ENCODE measurements at regions not wholly inside any gene's neighbourhood (a gene's known extent, or its start where the extent isn't known, plus 50 kb on each side); places are given as distances from the start of the nearest gene placed in this dataset.

DNA sequence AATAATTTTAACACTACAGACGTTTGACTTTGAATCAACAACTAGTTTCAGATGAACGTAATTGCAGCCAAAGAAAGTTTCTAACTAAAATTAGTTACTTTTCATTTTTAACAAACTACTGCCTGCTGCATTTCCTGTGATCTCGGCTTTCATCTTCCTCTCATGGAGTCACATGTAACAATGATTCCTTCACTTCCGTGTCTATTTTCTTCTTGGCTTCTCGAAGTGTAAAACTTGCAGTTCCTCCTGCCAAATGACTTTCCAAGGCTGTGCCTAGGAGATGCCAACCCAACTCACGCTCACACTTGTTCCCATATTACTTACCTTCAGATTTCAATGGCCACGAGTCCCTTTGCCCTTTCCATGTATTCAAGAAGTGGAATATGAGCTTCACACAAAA, 1406.3 kb upstream of the CELF4 start:
- DNase-seq (ENCODE audit: low read depth in 2 of 2) = no peak

DNA sequence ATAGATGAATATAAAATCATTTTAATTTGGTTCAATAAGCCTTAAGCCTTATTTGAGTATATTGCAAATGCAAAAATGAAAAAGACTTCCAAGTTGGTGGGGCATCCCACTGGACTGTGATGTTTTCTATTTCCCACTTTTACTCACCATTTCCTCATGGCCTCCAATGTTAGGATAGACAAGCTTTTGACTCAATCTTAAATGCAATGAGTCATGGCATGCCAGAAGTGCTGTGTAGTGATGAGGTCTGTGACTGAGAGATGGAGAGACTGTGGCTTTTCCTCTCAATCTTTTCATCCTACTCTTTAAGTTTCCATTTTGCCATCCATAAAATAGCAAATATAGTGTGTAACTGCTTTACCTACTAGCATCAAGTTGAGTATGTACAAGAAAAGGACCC, 1401.2 kb upstream of the CELF4 start:
- no peak for DNase-seq (ENCODE audit: low read depth in 2 of 2)

DNA sequence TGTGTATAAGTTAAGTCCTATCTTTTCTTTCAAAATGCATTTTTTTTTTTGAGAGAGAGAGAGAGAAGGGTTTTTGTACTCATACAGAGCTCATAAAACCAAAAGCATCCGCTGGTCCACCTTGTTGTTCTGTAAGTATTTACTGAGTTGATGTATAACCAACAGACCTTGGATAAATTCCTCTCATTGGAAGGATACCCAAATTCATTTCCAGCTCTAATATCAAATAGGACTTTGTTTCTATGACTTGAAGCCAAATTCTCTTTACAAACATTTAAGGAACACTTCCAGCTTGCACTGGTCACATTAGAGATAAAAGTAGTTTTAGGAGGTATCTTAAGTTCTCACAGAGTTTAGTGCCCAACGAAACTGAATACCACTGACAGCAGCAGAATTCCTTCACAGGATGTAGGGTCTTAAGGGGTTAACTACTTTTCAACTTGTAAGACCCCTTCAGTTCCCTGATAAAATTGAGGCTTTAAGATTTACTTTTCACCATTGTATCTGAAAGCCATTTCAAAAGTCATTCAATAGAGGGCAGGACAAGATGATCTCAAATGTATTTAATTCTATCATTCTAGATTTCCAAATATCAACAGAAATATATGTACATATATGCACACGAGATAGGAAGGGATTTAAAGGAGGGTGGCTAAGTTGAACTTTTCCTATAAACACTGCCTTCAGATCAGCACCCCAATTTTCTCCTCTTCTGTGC, 1398.5 kb upstream of the CELF4 start:
- DNase-seq (ENCODE audit: low read depth in 2 of 2) = no peak

DNA sequence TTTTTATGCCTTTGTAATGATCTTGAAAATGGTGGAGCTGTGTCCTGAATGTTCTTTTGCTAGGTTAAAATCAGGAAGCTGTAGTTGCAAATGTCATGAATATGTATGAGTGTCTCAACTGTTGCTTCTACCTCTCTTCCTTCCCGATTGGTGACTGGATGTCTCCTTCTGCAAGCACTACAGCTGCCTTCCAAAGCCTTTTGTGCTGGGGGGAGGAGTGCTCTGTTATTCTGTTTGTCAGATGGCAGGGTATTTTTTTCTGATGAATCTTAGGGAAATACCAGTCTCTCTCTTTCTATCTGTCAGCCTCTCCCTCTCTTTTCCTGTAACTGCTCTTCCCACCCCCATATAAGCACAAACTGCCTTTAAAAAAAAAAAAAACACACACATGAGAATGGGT, 1396.3 kb upstream of the CELF4 start:
- DNase-seq (ENCODE audit: low read depth in 2 of 2) = no peak

DNA sequence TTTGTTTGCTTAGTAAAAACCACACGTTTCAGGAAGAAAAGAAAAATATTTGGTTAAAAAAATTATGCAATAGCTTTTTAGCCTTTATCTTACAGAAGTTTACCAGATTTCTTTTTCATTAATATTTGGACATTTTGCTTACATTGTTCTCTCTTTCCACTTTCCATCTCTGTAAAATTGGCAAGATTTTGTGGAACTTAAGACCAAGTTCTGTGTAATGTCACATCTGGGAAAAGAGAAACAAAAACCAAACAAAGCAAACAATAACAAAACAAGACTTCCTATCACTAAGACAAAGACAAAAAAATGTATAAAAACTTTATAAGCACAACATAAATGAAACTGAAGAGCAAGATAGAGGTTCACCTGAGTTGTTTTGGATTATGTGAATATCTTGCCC, 1392.1 kb upstream of the CELF4 start:
- DNase-seq (ENCODE audit: low read depth in 2 of 2) = no peak

DNA sequence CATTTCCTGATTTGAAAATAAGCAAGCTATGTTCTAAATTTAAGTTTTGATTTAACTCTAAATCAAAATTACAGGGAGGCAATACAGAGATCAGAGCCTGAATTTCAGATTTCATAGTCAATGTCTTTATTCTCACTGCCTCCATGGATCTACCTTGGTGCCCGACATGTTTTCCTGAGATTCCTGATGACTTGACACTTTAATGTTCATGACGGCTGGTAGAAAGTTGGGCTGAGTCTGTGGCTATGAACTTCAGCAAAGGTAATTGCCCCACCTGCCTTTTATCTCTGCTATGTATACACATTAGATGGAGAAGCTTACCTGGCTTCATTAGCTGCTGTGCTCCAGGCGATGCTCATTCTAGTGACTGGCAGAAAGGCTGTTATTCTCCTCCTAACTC, 1390.5 kb upstream of the CELF4 start:
- DNase-seq (ENCODE audit: low read depth in 2 of 2) = no peak

DNA sequence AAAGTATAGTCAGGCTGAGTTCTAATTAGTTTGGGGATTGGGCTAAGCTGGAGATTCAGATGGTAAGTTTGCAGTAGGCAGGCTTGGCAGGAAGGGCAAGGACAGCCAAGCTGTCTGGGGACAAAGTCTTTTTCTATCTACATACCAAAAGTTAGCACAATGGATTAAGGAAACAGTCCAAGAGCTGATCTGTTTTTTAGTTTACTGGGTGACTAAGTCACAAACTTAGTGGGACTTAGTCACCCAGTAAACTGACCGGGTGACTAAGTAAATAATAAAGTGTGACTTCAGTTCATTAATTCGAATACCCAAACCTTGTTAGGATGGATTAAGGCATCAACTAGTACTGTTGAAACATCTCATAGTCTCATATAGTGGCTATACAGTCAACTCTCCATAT, 1386.0 kb upstream of the CELF4 start:
- DNase-seq (ENCODE audit: low read depth in 2 of 2) = no peak

DNA sequence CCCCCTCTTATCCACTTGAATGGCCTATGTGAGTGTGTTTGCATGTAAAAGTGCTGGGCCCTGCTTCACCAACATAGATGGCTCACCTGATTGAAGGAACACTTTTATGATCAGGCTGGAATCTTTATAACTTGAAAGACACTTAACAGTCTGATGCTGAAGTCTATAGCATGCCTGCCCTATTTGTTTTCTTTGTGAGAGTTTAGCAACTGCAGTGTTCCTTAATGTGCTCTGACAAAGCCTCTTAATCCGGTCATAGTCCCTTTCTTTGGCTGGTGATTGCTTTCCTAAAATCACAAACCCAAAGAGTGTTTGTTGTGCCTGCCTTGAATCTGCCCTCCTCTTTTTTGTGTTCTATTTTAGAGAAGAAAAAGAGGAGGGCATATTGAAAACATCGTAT, 1382.8 kb upstream of the CELF4 start:
- no peak for DNase-seq (ENCODE audit: low read depth in 2 of 2)

DNA sequence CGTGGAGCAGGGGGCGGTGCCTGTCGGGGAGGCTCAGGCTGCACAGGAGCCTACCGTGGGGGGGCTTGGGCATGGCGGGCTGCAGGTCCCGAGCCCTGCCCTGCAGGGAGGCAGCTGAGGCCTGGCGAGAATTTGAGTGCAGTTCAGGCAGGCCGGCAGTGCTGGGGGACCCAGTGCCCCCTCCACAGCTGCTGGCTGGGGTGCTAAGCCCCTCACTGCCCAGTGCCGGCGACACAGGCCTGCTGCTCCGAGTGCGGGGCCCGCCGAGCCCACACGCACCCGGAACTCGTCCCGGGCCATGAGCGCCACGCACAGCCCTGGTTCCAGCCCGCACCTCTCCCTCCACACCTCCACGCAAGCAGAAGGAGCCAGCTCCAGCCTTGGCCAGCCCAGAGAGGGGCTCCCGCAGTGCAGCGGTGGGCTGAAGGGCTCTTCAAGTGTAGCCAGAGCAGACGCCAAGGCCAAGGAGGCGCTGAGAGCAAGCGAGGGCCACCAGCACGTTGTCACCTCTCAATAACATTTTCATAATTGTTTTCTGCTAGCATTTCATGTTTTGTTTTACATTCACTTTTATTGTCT, 1378.9 kb upstream of the CELF4 start:
- no peak for DNase-seq (ENCODE audit: low read depth in 2 of 2)

DNA sequence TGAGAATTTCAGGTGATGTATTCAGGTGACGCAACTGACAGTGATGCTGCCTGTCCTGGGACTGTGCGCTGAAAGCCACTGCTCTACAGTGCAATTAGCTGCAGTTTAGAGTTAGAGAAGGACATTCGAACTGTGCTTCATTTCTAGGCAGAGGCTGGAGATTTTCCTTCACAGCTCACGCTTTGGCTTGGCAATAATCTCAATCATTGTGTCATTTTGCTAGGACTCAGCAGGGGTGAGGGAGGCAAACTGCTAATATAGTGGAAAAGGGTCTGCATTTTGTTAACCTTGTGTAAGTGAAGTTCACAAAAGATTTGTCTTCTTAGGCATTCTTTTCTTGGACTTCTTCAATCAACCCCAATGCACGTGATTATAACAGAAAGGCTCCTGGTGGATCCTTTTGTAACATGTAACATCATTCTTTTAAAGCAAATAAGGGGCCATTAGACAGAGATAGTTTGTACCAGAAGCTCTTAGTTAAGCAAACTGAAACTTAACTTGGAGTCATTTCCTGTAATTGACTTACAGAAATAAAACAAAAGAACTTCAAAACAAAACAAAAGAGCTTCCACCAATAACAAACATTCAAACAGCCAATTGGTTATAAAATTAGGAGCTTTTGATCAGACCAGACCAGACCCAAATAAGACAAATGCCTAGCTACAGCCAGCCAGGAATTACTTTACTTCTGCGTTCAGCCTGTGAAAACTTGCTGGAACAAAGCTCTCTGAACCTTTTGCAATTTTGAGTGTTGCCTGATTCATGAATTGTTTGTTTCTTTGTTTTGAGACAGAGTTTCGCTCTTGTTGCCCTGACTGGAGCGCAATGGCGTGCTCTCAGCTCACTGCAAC, 1376.3 kb upstream of the CELF4 start:
- DNase-seq (ENCODE audit: low read depth in 2 of 2) = no peak

DNA sequence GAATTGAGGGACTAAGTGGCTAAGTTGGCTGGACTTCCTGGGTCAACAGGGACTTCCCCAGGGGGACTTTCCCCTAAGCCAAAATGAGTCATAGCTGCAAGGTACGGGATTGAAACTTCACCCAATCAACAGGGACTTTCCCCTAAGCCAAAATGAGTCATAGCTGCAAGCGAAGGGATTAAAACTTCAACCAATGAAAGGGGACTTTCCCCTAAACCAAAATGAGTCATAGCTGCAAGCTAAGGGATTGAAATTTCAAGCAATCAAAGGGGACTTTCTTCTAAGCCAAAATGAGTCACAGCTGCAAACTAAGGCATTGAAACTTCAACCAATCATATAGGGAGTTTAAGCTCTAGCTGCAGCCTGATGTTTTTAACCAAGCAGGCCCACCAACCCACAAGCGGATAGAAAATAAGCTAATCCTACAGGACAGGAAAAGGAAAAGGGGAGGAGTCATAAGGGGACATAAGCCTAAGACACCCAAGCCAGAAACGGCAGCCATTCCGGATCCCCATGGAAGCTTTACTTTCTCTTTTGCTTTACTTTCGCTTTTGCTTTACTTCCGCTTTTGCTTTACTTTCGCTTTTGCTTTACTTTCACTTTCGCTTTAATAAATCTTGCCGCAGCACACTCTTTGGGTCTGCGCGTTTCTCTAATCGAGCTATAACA, 1375.4 kb upstream of the CELF4 start:
- peak in 1 of 2 donors; percentile 16 for DNase-seq (ENCODE audit: low read depth in 2 of 2)

DNA sequence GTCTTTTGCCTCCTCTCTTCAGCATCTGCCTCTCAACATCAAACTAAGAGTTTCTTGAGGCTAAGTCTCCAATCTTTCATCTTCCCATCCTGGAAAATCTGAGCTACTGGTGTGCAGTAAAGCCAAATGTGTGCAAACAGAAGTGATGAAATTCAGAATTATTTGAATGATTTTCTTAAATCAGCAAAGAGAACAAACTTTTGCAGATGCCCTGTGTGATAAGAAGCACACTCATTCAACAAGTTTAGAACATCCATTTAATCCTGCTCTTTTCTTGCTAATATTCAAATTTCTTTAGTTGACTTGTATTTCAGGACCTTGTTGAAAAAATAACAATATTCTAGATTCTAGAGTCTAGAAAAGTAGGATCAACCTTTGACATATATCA, 1374.9 kb upstream of the CELF4 start:
- no peak for DNase-seq (ENCODE audit: low read depth in 2 of 2)

DNA sequence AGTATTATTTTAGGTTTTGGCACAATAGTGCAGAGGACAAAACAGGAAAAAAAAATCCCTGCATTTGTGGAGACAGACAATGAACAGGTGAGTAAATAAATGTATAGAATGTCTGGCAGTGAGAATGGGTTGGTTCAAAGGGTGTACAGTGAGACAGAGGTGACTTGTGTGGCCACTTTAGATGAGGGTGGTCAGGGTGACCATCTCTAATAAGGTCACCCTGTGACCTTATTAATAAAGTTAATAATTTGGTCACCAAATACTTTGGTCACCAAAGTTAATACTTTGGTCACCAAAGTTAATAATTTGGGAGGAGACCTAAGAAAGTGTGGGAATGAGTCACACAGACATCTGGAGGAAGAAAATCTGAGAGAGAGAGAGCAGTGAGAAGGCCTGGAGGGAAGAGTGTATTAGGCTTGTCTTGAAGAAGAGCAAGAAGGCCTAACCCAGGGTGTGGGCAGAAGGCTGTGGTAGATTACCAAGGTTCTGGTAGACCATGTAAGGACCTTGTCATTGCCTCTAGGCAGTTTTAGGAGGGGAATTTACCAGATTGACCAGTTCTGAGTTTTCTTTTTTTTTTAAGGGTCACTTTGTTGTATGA, 1368.4 kb upstream of the CELF4 start:
- DNase-seq (ENCODE audit: low read depth in 2 of 2) = no peak

DNA sequence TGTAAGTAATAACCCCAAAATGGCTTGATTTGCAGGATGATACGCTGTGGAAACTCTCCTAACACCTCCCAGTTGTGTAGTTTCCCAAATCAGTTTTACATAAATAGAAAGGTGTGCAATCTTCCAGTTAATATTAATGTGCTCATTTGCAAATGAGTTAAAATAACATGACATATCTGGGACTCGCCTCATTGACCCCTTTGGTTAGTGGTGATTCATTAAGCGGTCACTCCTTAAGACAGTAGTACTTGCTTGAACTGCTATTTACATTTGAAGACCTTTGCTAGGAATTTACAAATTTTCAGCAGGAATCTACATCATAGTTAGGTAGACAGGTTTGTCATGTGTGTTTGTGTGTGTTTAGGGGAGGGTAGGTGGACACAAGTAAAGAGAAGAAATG, 1367.7 kb upstream of the CELF4 start:
- no peak for DNase-seq (ENCODE audit: low read depth in 2 of 2)

DNA sequence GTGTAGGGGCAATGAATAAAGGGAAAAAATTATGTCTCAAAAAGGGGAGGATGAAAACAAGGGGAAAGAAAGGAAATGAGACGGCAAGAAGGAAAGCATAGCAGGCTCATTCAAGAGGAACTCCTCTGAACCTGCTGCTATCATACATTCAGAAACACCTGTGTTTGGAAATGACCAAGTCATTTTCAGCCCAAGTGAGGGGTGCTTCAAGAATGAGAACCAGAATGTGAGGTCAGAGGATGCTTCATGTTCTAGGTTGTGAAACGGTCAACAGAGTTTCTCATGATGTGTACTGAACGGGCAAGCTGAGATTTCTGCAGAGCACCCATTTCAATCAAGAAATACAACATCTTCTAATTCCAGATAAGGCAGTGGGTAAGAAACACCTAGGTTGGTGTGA, 1367.2 kb upstream of the CELF4 start:
- no peak for DNase-seq (ENCODE audit: low read depth in 2 of 2)

DNA sequence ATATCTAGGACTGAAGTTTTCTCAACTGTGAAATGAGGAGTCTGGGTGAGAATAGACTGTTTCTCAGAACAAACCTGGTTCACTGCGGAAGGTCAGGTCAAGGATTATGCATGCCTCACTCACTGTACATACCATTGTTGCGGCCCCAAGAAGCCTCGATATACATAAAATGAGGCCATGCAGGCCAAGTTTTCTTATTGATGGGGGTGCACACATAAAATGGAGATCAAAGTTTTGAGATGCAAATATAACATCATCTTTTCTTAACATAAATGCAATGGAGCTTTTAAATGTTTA, 1366.1 kb upstream of the CELF4 start:
- DNase-seq (ENCODE audit: low read depth in 2 of 2) = no peak

DNA sequence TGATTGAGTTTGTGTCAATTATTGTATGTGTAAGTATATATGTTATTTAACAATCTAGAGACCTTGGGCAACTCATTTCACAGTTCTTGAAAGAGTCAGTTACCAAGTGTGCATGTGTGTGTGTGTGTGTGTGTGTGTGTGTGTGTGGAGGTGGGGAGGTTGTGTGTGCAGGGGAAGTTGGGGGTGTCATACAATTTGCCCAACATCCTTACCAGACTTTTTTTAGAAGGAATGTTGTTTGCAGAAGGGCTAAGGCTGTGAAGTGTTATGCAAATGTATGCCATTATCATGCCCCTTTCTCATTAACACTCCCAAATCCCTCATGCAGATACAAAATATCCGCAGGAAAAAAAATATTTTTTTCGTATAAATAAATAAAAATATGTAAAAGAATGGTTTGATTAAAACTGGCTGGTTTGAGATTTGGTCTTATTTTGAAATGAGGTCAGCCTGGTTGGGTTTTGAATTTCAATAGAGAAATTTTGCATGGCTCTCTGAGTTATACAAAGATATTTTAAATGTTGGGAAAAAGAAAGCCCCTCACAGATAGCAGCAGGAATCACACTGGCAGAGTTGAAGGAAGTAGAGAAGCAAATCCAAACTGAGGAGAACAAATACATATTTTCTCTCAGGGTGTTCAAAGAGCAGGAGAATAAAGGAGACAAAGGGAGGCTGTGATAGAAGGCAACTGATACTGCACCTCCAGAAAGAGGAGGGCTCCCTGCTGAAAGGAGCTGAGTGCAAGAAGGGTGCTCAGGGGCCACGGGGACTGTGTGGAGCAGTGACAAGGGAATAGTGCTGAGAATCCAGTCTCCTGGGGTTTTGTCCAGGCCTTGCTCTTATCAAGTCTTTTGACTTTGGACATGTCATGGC, 1365.5 kb upstream of the CELF4 start:
- DNase-seq (ENCODE audit: low read depth in 2 of 2) = no peak

DNA sequence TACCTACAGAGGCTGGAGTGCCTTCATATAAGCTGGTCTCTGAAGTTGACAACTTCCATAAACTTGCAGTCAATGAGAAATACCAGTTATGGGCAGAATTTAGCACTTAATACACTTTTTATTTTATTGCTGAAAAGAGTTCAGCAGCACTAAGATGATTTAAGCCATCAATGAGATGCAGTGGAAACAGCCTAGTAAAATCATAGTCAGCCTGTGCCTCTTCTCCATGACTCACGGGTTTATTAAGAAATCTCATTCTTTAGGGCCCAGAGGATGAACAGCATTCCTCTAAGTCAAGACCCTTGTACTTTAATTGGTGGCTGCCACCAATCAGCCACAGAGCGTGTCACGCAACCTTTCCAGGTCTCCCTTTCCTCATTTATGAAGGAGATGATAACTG, 1357.9 kb upstream of the CELF4 start:
- DNase-seq (ENCODE audit: low read depth in 2 of 2) = no peak

DNA sequence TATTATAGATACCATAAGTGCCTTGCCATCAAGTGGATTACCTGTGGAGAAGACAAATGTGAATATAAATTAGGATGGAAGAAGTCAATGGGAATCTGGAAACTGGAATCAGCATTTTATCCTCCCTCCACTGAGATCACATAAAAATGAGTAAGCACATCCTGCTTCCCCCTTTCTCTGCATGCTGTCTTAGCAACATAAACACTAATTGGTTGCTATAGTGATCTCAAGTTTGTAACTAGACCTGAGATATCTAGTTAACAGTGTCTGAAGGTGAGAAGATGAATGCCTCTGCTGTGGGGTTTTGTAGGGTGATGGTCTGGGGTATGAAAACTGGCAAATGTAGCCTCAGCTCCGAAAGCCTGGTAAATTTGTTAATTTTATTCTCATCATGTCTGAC, 1357.5 kb upstream of the CELF4 start:
- DNase-seq (ENCODE audit: low read depth in 2 of 2) = no peak

DNA sequence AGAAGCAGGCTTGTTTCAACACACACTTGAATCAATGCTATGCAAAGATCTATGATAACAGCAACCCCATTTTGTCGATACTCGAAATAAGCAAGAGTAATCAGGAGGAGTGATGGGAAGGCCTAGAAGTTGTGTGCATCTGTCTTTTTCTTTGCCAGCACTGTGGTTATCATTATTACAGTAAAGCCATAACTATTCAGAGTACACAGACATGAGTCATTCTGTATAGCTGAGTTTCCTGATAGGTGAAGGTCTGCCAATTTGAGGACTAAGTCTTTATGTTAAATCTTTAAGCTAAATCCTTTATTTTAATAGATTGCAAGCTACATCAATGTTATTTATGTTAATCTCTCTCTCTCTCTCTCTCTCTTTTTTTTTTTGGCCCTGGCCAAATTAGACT, 1344.4 kb upstream of the CELF4 start:
- no peak for DNase-seq (ENCODE audit: low read depth in 2 of 2)

DNA sequence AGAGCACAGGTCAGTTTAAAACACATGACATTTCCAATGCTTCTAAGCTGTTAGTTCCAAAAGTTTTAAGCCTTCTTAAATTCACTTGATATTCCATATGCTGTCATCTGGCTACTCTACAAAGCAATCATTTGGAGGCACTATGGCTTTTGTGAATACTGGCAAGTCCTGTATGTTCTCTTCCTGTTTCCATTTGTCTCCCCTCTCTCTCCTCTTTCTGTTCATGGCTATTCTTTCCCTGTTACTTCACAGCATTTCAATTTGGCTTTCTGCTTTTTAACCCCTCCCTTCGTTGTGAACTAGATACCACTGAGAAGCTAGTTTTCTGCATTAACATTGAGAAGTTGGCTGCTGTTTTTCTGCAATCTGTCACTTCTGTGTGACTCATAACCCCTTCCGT, 1337.2 kb upstream of the CELF4 start:
- DNase-seq (ENCODE audit: low read depth in 2 of 2) = no peak
